GM23338 (cell line): ENCODE measurements at regions not wholly inside any gene's neighbourhood (a gene's known extent, or its start where the extent isn't known, plus 50 kb on each side); places are given as distances from the start of the nearest gene placed in this dataset.

Experiments used
- CREB1 ChIP-seq: fragments of 250-450 bp; sonication (Bioruptor Pico); IDR thresholded peaks from 2 replicates; pipeline ENCODE4 v1.5.0; 2020; ENCODE audit warnings: low read depth, mild to moderate bottlenecking, moderate library complexity
- CTCF ChIP-seq, 2 experiments: fragments of 200-600 bp in 1 of 2; sonication (generic) in 1 of 2; conservative IDR thresholded peaks; 2 replicates each; pipeline versions ENCODE4 v1.5.1 to v1.6.1; 2016 to 2017; ENCODE audit warnings: antibody characterized with exemption in 2 of 2, low read depth in 2 of 2, mild to moderate bottlenecking in 2 of 2, moderate library complexity in 1 of 2
- ETS1 ChIP-seq: IDR thresholded peaks from 2 replicates; pipeline ENCODE4 v1.6.1; 2016; ENCODE audit warnings: antibody characterized with exemption
- EZH2 ChIP-seq: fragments of 200-600 bp; sonication (generic); IDR thresholded peaks from one replicate; pipeline ENCODE4 v1.8.0; 2017; ENCODE audit warnings: antibody characterized with exemption, mild to moderate bottlenecking, low read depth; ENCODE audit not compliant: unreplicated experiment
- EZH2phosphoT487 ChIP-seq: fragments of 200-600 bp; sonication (generic); IDR thresholded peaks from one replicate; pipeline ENCODE4 v1.8.1; 2018; ENCODE audit warnings: antibody characterized with exemption; ENCODE audit not compliant: unreplicated experiment
- JUNB ChIP-seq: IDR thresholded peaks from one replicate; pipeline ENCODE4 v1.6.1; 2016; ENCODE audit warnings: antibody characterized with exemption; ENCODE audit not compliant: unreplicated experiment
- NANOG ChIP-seq: IDR thresholded peaks from 2 replicates; pipeline ENCODE4 v1.6.1; 2016; ENCODE audit warnings: antibody characterized with exemption, borderline replicate concordance
- POLR2AphosphoS5 ChIP-seq: IDR thresholded peaks from 2 replicates; pipeline ENCODE4 v1.6.1; 2016; ENCODE audit warnings: antibody characterized with exemption, low read depth
- REST ChIP-seq: IDR thresholded peaks from one replicate; pipeline ENCODE4 v1.6.1; 2018; ENCODE audit warnings: antibody characterized with exemption; ENCODE audit not compliant: unreplicated experiment
- STAT1 ChIP-seq: IDR thresholded peaks from one replicate; pipeline ENCODE4 v1.6.1; 2016; ENCODE audit warnings: antibody characterized with exemption; ENCODE audit not compliant: unreplicated experiment
- ZNF114 ChIP-seq: fragments of 250-450 bp; sonication (Bioruptor Pico); IDR thresholded peaks from 2 replicates; pipeline ENCODE4 v1.5.0; 2020; ENCODE audit warnings: mild to moderate bottlenecking, moderate library complexity
- ZNF331 ChIP-seq: fragments of 250-450 bp; sonication (Bioruptor Pico); IDR thresholded peaks from 2 replicates; pipeline ENCODE4 v1.5.0; 2020; ENCODE audit warnings: low read depth, mild to moderate bottlenecking, moderate library complexity

- TF ChIP-seq CTCF (conservative IDR thresholded peaks at IDR 0.05; ENCODE audit: low read depth in 2 of 2) = no peak
- no peak for TF ChIP-seq JUNB
- no peak for TF ChIP-seq CREB1 (CRISPR knock-in tag)
- TF ChIP-seq POLR2AphosphoS5 = no peak
- TF ChIP-seq REST = no peak
- no peak for TF ChIP-seq STAT1
- TF ChIP-seq ETS1 = no peak
- TF ChIP-seq EZH2 = no peak
- TF ChIP-seq EZH2phosphoT487 = no peak
- TF ChIP-seq NANOG = no peak
- TF ChIP-seq ZNF114 (CRISPR knock-in tag) = no peak
- no peak for TF ChIP-seq ZNF331 (CRISPR knock-in tag)
Observed at GRCh38 chr4:31239886-31240285, 519.7 kb downstream of the PCDH7 start.
